HG03064 (cell line): ENCODE measurements at regions not wholly inside any gene's neighbourhood (a gene's known extent, or its start where the extent isn't known, plus 50 kb on each side); places are given as distances from the start of the nearest gene placed in this dataset.

Experiments
- ATAC-seq: cut with Tn5 transposase; IDR thresholded peaks from one replicate; pipeline ENCODE4 v1.9.1; 2021; ENCODE audit warnings: low read depth; ENCODE audit not compliant: unreplicated experiment

GRCh38 chr9:73541923-73542322 is 390.3 kb downstream of the ANXA1 start:
- ATAC-seq: no peak

- ATAC-seq: no peak
These were observed 392.1 kb downstream of the ANXA1 start for GRCh38 chr9:73543727-73544126.

GRCh38 chr9:73548201-73548600 is 396.5 kb downstream of the ANXA1 start:
- no peak for ATAC-seq

DNA sequence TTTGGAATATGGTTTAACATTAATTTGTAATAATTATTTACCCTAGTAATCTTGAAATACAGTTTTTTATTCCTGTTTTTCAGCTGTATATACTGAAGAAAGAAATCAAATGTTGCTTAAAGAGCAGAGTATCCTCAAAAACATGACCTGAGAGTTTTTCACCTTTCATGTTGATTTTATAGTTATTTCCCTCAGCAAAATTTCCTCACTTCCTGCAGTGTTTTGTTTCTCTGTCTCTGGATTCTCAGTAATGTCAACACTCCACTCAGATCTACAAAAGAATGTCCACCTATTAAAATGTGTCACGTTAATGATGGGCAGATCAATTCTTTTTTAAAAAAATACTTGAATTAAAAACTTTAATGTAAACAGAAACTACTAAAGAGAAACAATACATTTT is 398.3 kb downstream of the ANXA1 start:
- ATAC-seq: no peak

- ATAC-seq: no peak
These were observed 401.6 kb downstream of the ANXA1 start for GRCh38 chr9:73553295-73553694.

- ATAC-seq: no peak
These were observed 406.8 kb downstream of the ANXA1 start for GRCh38 chr9:73558471-73558870.

DNA sequence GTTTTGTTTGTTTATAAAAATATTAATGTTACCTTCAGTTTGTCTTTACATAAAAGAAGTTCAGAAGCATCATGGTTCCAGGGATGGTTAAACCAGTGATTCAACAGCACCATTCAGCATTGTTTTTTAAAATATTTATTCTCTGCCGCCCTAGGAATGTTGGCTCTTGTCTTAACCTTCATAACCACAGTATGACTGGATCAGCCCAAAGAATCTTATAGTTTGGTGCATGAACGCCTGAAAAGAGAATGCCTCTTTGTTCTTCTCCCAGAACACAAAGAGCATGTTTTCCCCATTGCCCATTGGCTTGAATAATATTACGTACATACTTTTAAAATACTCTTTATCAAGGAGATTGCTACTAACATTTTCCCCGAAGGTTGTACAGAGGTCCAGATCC is 413.4 kb downstream of the ANXA1 start:
- no peak for ATAC-seq

GRCh38 chr9:73565833-73566465 is 414.3 kb downstream of the ANXA1 start:
- no peak for ATAC-seq

DNA sequence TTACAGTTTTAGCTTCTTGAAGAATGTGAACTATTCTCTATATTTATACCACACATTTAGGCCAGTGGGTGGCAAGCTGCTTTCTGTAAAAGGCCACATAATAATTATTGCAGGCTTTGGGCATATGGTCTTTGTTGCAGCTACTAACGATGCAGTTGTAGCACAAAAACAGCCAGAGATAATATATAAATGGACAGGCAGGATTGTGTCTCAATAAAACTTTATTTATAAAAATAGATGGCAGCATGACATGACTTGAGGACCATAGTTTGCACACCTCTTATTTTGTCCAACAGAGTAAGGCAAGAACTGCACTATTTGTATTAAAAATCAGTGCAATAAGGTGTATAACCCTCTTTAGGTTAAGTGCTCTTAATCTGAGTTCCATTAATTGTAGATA is 415.0 kb downstream of the ANXA1 start:
- ATAC-seq: no peak

DNA sequence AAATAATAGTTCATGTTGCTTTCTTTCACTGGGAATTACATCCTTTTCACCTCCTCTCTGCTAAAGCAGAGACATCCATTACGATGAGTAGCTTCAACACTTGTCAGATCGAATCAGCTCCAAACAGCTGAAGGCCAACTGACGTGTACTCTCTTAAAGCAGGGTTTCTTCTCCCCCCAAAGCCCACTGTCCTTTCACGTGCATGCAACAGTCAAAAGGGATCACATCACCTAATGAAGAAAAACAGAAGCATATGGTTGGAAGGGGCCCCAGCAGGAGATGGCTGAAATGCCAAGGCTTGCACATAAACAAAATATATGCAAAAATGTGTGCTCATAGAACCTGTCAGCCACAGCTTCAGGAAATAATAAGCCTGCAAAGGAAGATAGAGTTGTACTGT is 421.6 kb downstream of the ANXA1 start:
- ATAC-seq: no peak

DNA sequence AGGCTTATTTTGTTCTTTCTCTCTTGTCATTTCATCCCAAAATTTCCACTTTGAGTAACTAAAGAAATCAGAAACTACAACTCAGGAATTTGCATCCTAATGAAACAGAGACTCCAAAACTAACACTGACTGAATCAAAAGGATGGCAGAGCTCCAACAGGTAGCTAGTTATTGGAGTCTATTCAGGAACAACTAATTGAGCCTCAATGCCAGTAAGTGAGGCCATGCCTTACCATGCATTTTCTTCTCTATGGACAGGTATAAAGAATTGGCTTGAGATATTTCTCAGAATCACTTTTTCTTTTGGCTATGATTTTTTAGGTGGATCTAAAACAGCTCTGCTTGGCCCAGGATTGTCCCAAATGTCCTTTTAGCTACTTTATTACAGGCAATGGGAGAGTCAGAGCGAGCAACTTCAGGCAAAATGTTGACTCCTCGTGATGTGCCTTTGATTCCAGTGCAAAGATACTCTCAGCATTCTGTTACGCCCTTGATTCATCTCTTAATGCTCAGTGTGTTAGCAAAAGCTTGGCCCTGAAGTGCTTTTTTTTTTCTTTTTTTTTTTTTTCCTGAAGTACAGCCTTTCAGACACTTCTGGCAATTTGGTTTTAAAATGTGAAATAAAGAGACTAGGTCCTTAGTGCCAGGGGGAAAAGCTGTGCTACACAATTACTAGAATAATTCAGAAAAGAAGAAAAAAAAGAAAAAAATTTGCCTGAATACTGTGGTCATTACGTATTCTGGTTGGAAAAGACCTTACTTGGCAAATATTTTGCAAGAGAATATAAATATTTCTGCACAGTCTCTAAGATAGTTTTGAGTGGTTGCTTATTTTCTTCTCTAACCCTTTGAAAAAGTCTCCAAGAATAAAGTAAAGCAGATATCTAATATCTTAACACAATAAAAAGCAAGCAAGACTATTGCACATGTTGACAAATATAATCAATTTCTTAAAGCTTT is 423.7 kb downstream of the ANXA1 start:
- ATAC-seq: no peak

GRCh38 chr9:73577848-73578247 is 426.2 kb downstream of the ANXA1 start:
- no peak for ATAC-seq

DNA sequence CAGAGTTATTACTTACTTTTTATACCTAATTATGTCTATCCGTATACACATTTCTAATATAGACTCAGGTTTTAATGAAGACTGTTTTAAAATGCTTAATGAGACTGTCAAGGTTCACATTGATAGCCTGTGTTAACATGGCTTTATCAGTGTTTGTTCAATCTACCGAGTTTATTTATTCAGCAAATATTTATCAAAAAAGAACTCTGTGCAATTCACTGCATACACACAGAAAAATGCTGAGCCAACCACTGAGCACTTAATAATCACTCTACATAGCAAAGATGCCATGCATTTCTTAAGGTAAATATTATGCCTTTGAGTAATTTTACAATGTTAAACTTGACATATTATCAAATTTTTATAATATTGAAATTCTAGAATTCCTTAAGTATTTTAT is 428.2 kb downstream of the ANXA1 start:
- no peak for ATAC-seq

DNA sequence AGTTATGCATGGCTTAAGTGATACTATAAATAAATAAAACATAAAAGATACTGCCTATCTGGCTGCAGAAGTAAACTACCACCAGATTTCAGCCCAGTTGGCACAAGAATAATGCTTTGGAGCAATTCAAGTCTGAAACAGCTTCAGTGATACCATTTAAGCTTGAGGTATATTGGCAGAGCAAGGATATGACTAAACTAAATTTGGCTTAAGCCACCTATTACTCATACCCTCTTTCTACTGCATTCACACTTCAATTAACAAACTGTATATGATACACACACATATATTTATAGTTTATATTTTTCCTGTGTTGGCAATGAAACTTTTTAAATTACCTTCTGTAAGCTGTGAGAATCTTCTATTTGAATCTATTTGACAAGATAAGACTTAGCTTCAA is 431.9 kb downstream of the ANXA1 start:
- no peak for ATAC-seq

- ATAC-seq: no peak
These were observed 443.4 kb downstream of the ANXA1 start for GRCh38 chr9:73595036-73595545.

DNA sequence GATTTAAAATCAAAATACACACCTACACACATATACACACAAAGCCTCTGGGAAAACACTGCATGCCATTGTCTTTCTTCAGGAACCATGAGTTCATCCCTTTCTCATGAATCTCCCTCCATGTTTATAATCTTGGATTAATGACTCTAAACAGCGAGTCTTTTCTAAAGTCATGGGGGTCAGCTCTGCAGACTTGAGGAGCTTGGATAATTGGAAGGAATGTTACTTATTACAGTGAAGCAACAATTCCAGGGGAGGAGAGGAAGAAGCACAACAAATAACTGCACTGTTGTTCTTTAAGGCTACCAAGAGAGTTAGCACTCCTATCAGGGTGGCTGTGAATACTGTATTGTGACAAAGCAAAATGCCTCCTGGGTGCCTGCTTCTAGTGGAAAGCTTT is 444.7 kb downstream of the ANXA1 start:
- ATAC-seq: no peak

GRCh38 chr9:73597039-73597438 is 445.4 kb downstream of the ANXA1 start:
- no peak for ATAC-seq

DNA sequence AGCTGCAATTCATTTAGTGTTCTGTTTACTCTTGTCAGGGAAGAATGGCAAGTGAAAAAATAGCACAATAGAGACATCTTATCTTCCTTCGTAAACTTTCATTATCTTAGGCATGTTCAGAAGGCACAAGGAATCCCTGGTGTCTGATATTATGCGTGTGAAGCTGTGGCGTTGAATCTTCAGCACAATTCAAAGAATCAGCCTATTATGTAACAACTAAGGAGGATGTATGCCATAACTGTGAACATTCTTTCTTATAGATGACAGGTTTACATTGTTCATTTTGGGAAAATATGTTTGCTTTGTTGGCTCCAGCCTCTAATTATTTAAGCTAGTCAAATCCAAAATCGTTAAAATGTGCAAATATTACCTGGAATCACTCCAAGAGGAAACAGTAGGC is 446.1 kb downstream of the ANXA1 start:
- ATAC-seq: no peak

- no peak for ATAC-seq
These were observed 457.7 kb downstream of the ANXA1 start for GRCh38 chr9:73609381-73609780.

DNA sequence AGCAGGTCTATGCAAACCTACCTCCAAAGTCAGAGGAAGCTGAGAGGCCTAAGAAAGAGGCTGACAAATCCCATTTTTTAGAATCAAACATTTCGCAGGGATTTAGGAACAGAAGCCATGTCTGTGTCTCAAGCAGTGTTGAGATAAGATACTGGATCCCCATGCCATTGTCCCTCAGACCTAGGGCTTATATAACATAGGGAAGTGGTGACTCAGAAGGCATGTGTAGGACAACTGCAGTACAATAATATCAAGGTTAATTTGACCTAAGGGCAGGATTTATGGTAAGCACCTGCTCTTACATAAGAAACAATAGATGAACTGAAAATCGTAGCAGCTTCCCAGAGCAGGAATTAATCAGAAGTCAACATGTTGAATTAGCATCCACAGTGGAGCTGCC is 459.4 kb downstream of the ANXA1 start:
- no peak for ATAC-seq

GRCh38 chr9:73613092-73613701 is 461.5 kb downstream of the ANXA1 start:
- ATAC-seq: no peak
